ENCODE measurements at regions not wholly inside any gene's neighbourhood (a gene's known extent, or its start where the extent isn't known, plus 50 kb on each side); places are given as distances from the start of the nearest gene placed in this dataset.
A peak's percentile ranks its signal among the peaks of the same experiment; 100 is the strongest.
"Not testable (repeated sequence)": the region's sequence is repeated elsewhere in the genome, so short reads cannot be mapped to it uniquely, and the experiment has no call there.

DNA sequence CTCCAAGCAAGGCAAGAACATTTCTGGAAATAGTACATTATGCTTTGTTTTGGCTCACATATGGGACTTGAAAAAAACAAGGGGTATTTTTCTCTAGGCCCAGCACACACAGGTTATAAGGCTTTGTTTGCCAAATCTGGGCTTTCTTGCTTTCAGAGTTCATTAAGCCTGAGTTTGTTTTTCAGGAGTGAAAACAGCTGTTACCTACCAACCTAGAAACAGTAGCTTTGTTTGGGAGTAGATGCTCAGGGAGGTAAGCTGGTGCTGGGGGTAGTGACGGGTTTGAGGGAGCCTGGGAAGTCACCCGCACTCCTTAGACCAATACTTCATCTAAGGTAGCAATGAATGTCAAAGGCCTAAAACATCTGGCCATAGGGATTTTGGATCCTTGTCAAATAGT, 241.2 kb downstream of the KBTBD8 start:
- peak overlapping the region in 1 of 10 donors; percentile 35 for H3K27ac Mint-ChIP-seq
- DNase-seq: no peak
- POLR2A ChIA-PET: no interaction called here
- no peaks in the 10 kb centered on the region for H3K27me3 Mint-ChIP-seq
- no peaks in the 10 kb centered on the region for H3K4me1 Mint-ChIP-seq
- peaks cover 0 to 2% (median 0%) of the 10 kb centered on the region in 9 donors for H3K9me3 Mint-ChIP-seq
- no peak overlapping the region for H3K4me3 Mint-ChIP-seq
- ATAC-seq: no peak
- peaks cover 0 to 2% (median 0%) of the 10 kb centered on the region in 3 donors for H3K36me3 Mint-ChIP-seq

DNA sequence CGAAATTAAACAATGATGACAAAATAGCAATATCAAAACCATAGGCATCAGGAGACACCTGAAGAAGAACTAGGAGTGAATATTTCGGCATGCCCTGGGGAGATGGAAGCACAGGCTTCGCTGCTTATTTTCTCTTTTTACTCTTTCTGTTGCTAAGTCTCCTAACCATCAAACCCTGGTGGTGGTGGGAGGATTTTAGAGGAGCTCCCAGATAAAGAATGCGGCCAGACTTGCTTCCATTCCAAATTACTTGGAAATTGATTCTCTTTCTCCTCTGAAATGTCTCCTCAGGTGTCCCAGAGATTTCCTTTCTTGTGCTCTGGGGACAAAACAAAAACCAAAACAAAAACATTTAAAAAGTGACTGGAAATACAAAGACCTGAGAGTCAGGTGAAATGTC, 243.0 kb downstream of the KBTBD8 start:
- no peak for DNase-seq
- no peak for ATAC-seq
- Mint-ChIP-seq H3K9me3 (peaks cover 0 to 4% (median 0%) of the 10 kb centered on the region in 9 donors), H3K27ac (no peak overlapping the region), H3K27me3 (no peaks in the 10 kb centered on the region), H3K4me1 (no peaks in the 10 kb centered on the region), H3K36me3 (peaks cover 0 to 2% (median 0%) of the 10 kb centered on the region in 3 donors), H3K4me3 (no peak overlapping the region)
- POLR2A ChIA-PET: no interaction called here

DNA sequence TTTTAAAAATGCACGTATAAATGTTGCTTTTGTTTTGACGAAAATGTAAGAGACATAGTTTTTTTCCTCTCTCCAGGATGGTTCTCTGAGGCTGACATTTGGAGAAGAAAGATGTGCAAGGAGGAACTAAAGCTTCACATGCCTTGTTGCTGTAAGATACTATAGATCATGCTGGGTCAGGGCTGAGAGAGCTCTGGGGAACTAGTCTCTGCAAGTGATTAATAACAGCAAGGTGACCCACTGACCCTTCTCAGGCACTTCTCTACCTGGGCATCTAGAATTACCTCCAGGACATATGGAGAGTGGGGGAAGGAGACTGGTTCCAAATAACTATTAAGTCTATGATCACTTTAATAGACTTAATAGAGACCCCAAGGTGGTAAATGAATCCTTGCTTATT, 246.0 kb downstream of the KBTBD8 start:
- DNase-seq: no peak
- no peak for ATAC-seq
- no peak overlapping the region for H3K27ac Mint-ChIP-seq
- peaks cover 0 to 2% (median 0%) of the 10 kb centered on the region in 3 donors for H3K36me3 Mint-ChIP-seq
- no peaks in the 10 kb centered on the region for H3K27me3 Mint-ChIP-seq
- no peak overlapping the region for H3K4me3 Mint-ChIP-seq
- H3K4me1 Mint-ChIP-seq: no peaks in the 10 kb centered on the region
- POLR2A ChIA-PET: no interaction called here
- H3K9me3 Mint-ChIP-seq: peaks cover 0 to 2% (median 0%) of the 10 kb centered on the region in 9 donors

DNA sequence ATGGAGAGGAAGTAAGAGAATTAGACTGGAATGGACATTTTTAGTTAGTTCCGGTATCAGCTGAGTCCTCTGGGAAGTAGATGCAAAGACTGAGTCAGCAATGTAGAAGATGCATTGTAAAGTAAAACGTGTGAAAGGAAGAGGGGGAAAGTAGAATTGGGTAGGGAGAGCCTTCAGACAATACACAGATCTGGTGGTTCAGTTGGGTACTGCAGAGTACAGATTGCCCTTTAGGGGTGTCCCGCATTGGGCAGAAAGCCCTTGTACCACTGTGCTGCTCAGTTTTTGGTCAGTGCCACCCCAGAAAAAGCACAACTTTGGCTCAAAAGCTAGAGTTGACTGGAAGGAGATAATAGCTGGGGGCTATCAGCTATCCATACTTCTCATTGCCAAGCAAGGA, 247.4 kb downstream of the KBTBD8 start:
- H3K4me3 Mint-ChIP-seq: no peak overlapping the region
- POLR2A ChIA-PET: no interaction called here
- ATAC-seq (no peak), DNase-seq (no peak)
- peaks cover 0 to 5% (median 0%) of the 10 kb centered on the region in 5 donors for H3K27me3 Mint-ChIP-seq
- H3K27ac Mint-ChIP-seq: no peak overlapping the region
- H3K36me3 Mint-ChIP-seq: no peaks in the 10 kb centered on the region
- H3K4me1 Mint-ChIP-seq: no peaks in the 10 kb centered on the region
- H3K9me3 Mint-ChIP-seq: peaks cover 0 to 2% (median 0%) of the 10 kb centered on the region in 9 donors

DNA sequence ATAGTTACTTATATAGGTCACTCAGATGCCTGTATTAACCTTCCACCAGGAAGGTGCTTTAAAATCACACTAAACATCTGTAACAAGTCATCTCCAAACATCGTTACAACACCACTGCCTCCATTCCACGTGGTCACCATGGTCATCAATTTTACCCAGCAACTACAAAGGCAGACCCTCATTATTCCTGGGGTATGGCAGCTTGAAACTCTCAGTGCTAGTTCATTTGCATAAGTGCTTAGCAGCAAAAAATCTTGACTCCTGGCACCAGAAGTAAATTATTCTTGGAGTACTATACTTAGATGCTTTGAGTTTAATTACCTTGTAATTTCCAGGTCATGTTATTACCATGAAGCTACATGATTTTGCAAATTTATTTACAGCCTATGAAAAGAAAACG, 250.6 kb downstream of the KBTBD8 start:
- no peak for DNase-seq
- no peak for ATAC-seq
- H3K9me3 Mint-ChIP-seq: peaks cover 0 to 21% (median 13%) of the 10 kb centered on the region in 9 donors
- POLR2A ChIA-PET: no interaction called here
- H3K4me3 Mint-ChIP-seq: no peak overlapping the region
- peaks cover 0 to 1% (median 0%) of the 10 kb centered on the region in 4 donors for H3K4me1 Mint-ChIP-seq
- H3K27me3 Mint-ChIP-seq: peaks cover 0 to 8% (median 1%) of the 10 kb centered on the region in 5 donors
- peaks cover 0 to 14% (median 0%) of the 10 kb centered on the region in 3 donors for H3K36me3 Mint-ChIP-seq
- H3K27ac Mint-ChIP-seq: no peak overlapping the region

DNA sequence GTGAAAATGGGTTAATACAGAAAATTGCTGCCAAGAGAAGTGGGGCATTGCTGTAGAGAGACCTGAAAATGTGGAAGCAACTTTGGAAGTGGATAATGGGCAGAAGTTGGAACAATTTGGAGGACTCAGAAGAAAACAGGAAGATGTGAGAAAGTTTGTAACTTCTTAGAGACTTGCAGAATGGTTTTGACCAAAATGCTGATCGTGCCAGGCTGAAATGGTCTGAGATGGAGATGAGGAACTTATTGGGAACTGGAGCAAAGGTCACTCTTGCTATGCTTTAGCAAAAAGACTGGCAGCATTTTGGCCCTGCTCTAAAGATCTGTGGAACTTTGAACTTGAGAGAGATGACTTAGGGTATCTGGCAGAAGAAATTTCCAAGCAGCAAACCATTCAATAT, 254.8 kb downstream of the KBTBD8 start:
- H3K4me1 Mint-ChIP-seq, H3K27ac Mint-ChIP-seq, DNase-seq, POLR2A ChIA-PET, ATAC-seq, H3K4me3 Mint-ChIP-seq, H3K27me3 Mint-ChIP-seq: not testable (repeated sequence)
- Mint-ChIP-seq H3K9me3 (peaks cover 11 to 56% (median 27%) of the 10 kb centered on the region in 9 donors), H3K36me3 (peaks cover 0 to 17% (median 5%) of the 10 kb centered on the region in 3 donors)

DNA sequence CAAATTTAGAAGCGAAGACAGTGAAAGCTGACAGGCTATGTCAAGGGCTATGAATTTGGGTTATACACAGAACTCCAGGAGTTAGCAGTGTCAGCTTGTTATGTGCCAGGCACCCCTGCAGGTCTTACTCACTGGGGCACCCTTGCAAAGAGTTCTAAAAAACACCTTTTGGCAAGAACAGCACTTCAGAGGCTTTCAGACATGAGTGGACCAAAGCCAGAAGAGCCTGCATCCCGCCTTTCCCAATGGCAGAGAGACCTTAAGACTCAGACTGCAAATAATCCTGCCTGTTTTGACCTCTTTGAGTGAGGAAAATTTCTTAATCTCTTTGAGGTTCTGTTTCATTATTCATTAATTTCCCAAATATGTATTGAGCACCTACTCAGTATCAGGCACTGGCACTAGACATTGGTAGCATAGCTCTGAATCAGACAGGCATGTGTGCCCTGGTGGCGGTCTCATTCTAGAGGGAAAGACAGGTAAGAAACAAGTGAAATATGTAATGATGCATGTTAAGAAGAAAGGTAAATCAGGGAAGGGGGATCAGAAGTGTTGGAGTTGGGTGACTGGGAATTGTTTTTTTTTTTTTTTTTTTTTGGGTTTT, 280.0 kb downstream of the KBTBD8 start:
- Mint-ChIP-seq H3K9me3 (peaks cover 0 to 29% (median 13%) of the 10 kb centered on the region in 9 donors), H3K4me3 (no peak overlapping the region), H3K36me3 (peaks cover 0 to 12% (median 7%) of the 10 kb centered on the region in 3 donors), H3K27me3 (peaks cover 0 to 3% (median 0%) of the 10 kb centered on the region in 5 donors), H3K27ac (no peak overlapping the region), H3K4me1 (peaks cover 0 to 1% (median 0%) of the 10 kb centered on the region in 4 donors)
- POLR2A ChIA-PET: interaction anchor here (0.7 kb wide), 1 partner anchor 1032 kb away, joined by 8 read pairs; no protein-coding TSS in a partner anchor
- ATAC-seq (no peak), DNase-seq (no peak)

DNA sequence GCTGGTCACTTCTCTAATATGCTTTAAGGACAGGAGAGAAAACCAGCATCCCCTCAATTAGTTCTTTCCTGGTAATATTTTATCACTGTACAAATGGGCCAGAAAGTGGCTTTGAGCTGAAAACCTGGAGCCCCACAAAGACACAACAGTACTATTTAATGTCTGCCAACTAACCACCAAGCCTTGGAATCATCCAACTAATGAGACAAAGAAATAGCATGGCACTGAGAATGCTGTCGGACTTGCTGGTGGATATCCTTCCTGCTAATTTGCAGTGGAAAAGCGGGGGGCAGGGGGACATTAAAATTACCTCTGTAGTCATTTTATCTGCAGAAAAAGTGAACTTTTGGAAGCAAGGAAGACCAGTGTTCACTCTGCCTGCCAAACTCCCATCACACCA, 288.5 kb downstream of the KBTBD8 start:
- POLR2A ChIA-PET: no interaction called here
- Mint-ChIP-seq H3K36me3 (peaks cover 0 to 5% (median 5%) of the 10 kb centered on the region in 3 donors), H3K9me3 (peaks cover 0 to 23% (median 7%) of the 10 kb centered on the region in 9 donors), H3K4me1 (peaks cover 0 to 4% (median 0%) of the 10 kb centered on the region in 4 donors), H3K27me3 (peaks cover 0 to 1% (median 0%) of the 10 kb centered on the region in 5 donors), H3K27ac (no peak overlapping the region), H3K4me3 (no peak overlapping the region)
- DNase-seq (no peak), ATAC-seq (no peak)

DNA sequence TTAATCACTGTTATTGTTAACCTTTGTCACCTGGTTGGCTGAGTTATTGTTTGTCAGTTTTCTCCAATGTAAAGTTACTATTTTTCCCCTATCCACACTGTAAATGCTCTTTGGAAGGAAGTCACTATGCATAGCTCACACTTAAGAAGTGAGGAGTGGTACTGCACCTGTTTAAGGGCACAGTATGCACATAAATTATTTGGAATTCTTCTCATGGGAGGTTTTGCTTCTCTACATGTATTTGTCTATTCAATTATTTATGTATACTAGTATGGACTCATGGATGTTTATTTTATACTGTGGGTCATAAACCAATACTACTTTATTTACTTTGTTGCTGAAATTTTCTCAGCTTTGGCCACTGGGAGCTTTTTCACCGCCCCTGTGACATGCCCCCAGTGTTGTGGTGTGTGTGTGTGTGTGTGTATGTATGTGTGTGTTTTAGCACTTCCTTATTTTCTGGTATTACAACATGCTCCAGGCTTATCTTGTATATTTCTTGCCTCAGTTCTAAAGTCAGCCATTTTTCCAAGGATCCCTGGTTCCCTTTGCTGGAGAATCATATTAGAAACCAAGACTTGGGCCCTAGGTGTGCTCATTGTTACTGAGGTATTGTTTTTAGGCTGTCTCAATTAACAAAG, 290.5 kb downstream of the KBTBD8 start:
- Mint-ChIP-seq H3K27me3 (no peaks in the 10 kb centered on the region), H3K4me1 (peaks cover 0 to 4% (median 0%) of the 10 kb centered on the region in 4 donors)

DNA sequence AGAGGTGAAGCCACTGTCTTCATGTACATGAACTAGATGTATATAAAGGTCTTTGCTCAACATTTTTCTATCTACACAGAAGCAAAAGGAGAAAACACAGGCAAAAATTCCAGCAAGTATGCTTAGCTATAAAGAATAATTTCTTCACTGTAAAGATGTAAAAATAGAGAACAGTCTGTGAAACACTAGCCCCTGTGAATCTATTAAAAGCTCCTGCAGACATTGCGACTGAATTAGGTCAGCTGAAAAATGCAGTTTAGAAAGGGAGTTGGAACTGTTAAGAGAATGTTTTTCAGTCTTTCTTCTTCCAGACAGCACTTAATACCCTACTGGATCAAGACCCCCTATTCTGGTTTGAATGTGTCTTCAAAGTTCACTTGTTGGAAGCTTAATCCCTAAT, 291.5 kb downstream of the KBTBD8 start:
- peaks cover 0 to 4% (median 0%) of the 10 kb centered on the region in 4 donors for H3K4me1 Mint-ChIP-seq
- ATAC-seq (no peak), DNase-seq (no peak)
- no peak overlapping the region for H3K4me3 Mint-ChIP-seq
- no peak overlapping the region for H3K27ac Mint-ChIP-seq
- H3K9me3 Mint-ChIP-seq: no peaks in the 10 kb centered on the region
- H3K36me3 Mint-ChIP-seq: no peaks in the 10 kb centered on the region
- H3K27me3 Mint-ChIP-seq: no peaks in the 10 kb centered on the region
- POLR2A ChIA-PET: no interaction called here

More for the DNA sequence above, 290.5 kb downstream of the KBTBD8 start:
- POLR2A ChIA-PET: no interaction called here
- no peak for ATAC-seq
- peaks cover 0 to 5% (median under 1%) of the 10 kb centered on the region in 9 donors for H3K9me3 Mint-ChIP-seq
- no peak overlapping the region for H3K27ac Mint-ChIP-seq
- no peaks in the 10 kb centered on the region for H3K36me3 Mint-ChIP-seq
- H3K4me3 Mint-ChIP-seq: no peak overlapping the region
- no peak for DNase-seq

DNA sequence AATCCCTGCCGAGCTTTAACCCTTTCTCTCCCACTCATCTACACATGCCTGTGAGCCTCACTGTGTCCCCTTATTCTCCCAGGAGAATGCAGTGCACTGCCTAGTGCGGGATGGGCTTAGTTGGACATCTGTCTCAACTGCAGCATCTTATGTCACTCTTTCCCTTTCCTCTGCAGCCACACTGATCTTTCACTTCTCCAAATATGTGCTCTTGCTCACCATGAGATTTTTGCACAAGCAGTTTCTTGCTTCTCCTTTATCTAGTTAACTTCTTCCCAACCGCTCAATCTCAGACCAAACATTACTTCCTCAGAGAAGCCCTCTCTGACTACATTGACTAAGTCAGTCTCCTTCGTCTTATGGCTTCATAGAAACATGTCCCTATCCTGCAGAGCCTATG, 292.3 kb downstream of the KBTBD8 start:
- H3K27me3 Mint-ChIP-seq: no peaks in the 10 kb centered on the region

DNA sequence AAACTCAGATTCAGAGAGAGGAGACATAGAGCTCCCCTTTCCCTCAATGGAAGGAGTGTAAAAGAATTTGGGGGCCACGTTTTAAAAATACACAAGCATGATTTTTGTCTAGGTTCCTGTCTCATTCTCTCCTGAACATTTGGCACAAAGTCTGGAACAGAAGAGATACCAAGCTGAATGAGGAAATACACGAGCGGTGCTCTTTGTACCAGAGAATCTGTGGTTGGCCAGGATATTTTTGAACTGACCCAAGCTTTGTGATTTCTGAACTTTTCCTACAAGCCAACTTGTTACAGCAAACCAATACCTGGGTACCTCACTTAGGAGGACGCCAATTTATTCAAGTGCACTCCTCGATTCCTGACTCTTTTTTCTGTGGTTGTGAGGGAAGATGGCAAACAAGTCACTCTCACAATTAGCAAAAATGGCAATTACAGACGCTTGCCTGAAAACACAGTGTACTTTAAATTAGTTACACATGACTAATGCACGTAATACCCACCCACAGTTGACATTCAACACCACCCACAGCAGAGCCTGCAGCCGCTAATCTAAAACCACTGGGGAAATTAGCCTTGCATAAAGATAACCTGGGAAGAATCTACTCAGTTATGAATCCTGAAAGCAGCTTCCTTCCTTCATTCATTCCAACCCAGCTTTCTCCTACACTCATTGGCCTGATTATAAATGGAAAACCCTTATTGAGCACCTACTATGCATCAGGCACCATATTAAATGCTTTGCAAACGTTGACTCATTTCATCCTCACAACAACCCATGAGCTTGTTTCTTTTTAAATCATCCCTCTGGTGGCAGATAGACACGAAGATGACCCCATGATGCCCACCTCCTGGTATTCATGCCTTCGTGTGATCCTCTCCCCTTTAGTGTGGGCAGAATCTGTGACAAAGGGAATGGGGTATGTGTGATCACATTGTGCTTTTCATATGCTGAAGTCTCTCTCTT, 293.5 kb downstream of the KBTBD8 start:
- Mint-ChIP-seq H3K27ac (no peak overlapping the region), H3K9me3 (no peaks in the 10 kb centered on the region), H3K36me3 (no peaks in the 10 kb centered on the region), H3K4me3 (no peak overlapping the region), H3K4me1 (peaks cover 0 to 4% (median 0%) of the 10 kb centered on the region in 4 donors), H3K27me3 (no peaks in the 10 kb centered on the region)
- DNase-seq: no peak
- no peak for ATAC-seq
- POLR2A ChIA-PET: no interaction called here

More for the DNA sequence above, 292.3 kb downstream of the KBTBD8 start:
- Mint-ChIP-seq H3K27ac (no peak overlapping the region), H3K9me3 (no peaks in the 10 kb centered on the region), H3K4me3 (no peak overlapping the region), H3K4me1 (peaks cover 0 to 4% (median 0%) of the 10 kb centered on the region in 4 donors), H3K36me3 (no peaks in the 10 kb centered on the region)
- no peak for ATAC-seq
- POLR2A ChIA-PET: no interaction called here
- no peak for DNase-seq

All from naive thymus-derived CD8-positive, alpha-beta T cell (primary cell).